Endothelial cell of umbilical vein (primary cell): ENCODE measurements at regions not wholly inside any gene's neighbourhood (a gene's known extent, or its start where the extent isn't known, plus 50 kb on each side); places are given as distances from the start of the nearest gene placed in this dataset.

Experiments used
- BruUV-seq: library from RNA; stranded (reverse); fragments of 400-500 nt; replicated peaks from 2 replicates; lab custom pipeline; 2021; lab: Mats Ljungman, UMichigan
- CTCF ChIA-PET: fragments of 300-600, 350-600 bp; sonication (Branson Sonifier 250); formaldehyde crosslinking; loops from one replicate; lab custom pipeline; 2021; ENCODE audit warnings: antibody characterized with exemption, inconsistent platforms; lab: Charles Lee
- POLR2A ChIA-PET: fragments of 300-600, 350-600 bp; sonication (Branson Sonifier 250); formaldehyde crosslinking; loops from one replicate; lab custom pipeline; 2021; ENCODE audit warnings: antibody characterized with exemption, inconsistent platforms; lab: Charles Lee
- DNase-seq: peaks from one replicate; pipeline ENCODE4 v3.0.0-alpha.2; 2011; ENCODE audit warnings: low read depth, low spot score
- FAIRE-seq: peaks from 2 replicates; lab custom pipeline; 2011; peaks lifted over from hg19 to GRCh38; lab: Jason Lieb, UNC
- H2AFZ ChIP-seq: 2 replicates; pipeline ENCODE4 v1.6.0; 2012; ENCODE audit warnings: low read depth, low read length, control low read depth, inconsistent platforms
- H3K27ac ChIP-seq: 2 replicates; pipeline ENCODE4 v1.5.1; 2011; ENCODE audit warnings: low read depth, mild to moderate bottlenecking, control low read depth, low read length, moderate library complexity; ENCODE audit not compliant: insufficient read depth
- H3K27me3 ChIP-seq, 2 experiments: 2 replicates each; pipeline versions ENCODE4 v1.6.0 to v1.6.1; 2011; ENCODE audit warnings: low read length in 2 of 2, mixed read lengths in 1 of 2; ENCODE audit not compliant: control insufficient read depth in 2 of 2, insufficient read depth in 2 of 2
- H3K36me3 ChIP-seq, 2 experiments: 2 replicates in 1 of 2; 3 replicates in 1 of 2; pipeline ENCODE4 v1.5.1; 2011; ENCODE audit warnings: low read length in 2 of 2, mild to moderate bottlenecking in 1 of 2, moderate library complexity in 1 of 2; ENCODE audit not compliant: control insufficient read depth in 2 of 2, insufficient read depth in 2 of 2; ENCODE audit errors: extremely low read depth in 1 of 2
- H3K4me1 ChIP-seq: 3 replicates; pipeline ENCODE4 v1.5.1; 2011; ENCODE audit warnings: mild to moderate bottlenecking, low read length; ENCODE audit not compliant: control insufficient read depth, insufficient read depth; ENCODE audit errors: extremely low read depth
- H3K4me2 ChIP-seq: 2 replicates; pipeline ENCODE4 v1.6.1; 2011; ENCODE audit warnings: low read length, control low read depth, mixed read lengths; ENCODE audit not compliant: insufficient read depth
- H3K4me3 ChIP-seq, 3 experiments: fragments of 200-600 bp in 1 of 3; sonication (generic), shearing (Covaris generic) in 1 of 3; replicated peaks in 1 of 3; 2 replicates each; pipeline ENCODE4 v1.5.1; 2011 to 2016; ENCODE audit warnings: control low read depth in 3 of 3, low read length in 3 of 3, mild to moderate bottlenecking in 2 of 3, inconsistent platforms in 1 of 3, low read depth in 1 of 3, moderate library complexity in 1 of 3; ENCODE audit not compliant: insufficient read depth in 1 of 3
- H3K79me2 ChIP-seq: 2 replicates; pipeline ENCODE4 v1.6.0; 2012; ENCODE audit warnings: low read length, inconsistent platforms; ENCODE audit not compliant: control insufficient read depth, insufficient read depth
- H3K9ac ChIP-seq: replicated peaks from 2 replicates; pipeline ENCODE3; 2011; ENCODE audit warnings: low read length, control low read depth; ENCODE audit not compliant: insufficient read depth; ENCODE audit errors: extremely low read depth
- H3K9me1 ChIP-seq: replicated peaks from 3 replicates; pipeline ENCODE4 v1.6.0; 2011; ENCODE audit warnings: mild to moderate bottlenecking, low read length; ENCODE audit not compliant: control insufficient read depth, insufficient read depth; ENCODE audit errors: extremely low read depth
- H3K9me3 ChIP-seq: replicated peaks from 2 replicates; pipeline ENCODE4 v1.5.1; 2012; ENCODE audit warnings: low read length, inconsistent platforms; ENCODE audit not compliant: control insufficient read depth, insufficient read depth
- H4K20me1 ChIP-seq: replicated peaks from 2 replicates; pipeline ENCODE3; 2011; ENCODE audit warnings: mild to moderate bottlenecking, low read length; ENCODE audit not compliant: control insufficient read depth, insufficient read depth; ENCODE audit errors: extremely low read depth
- EZH2 ChIP-seq: IDR thresholded peaks from 2 replicates; pipeline ENCODE4 v1.6.1; 2012; ENCODE audit warnings: borderline replicate concordance, low read depth, mild to moderate bottlenecking, moderate library complexity, low read length, inconsistent platforms; ENCODE audit not compliant: severe bottlenecking
- FOS ChIP-seq: IDR thresholded peaks from 2 replicates; pipeline ENCODE4 v1.6.1; 2011; ENCODE audit warnings: mild to moderate bottlenecking, low read length, moderate library complexity, borderline replicate concordance; ENCODE audit not compliant: insufficient read depth
- GATA2 ChIP-seq: IDR thresholded peaks from 2 replicates; pipeline ENCODE4 v1.7.0; 2011; ENCODE audit warnings: low read depth, mild to moderate bottlenecking, moderate library complexity, mixed read lengths, low read length; ENCODE audit not compliant: insufficient read length, insufficient read depth
- JUN ChIP-seq: IDR thresholded peaks from 2 replicates; pipeline ENCODE4 v1.6.1; 2011; ENCODE audit warnings: borderline replicate concordance, low read depth; ENCODE audit not compliant: insufficient read length, insufficient read depth
- MYC ChIP-seq: IDR thresholded peaks from one replicate; pipeline ENCODE4 v1.6.1; 2011; ENCODE audit warnings: mild to moderate bottlenecking, low read depth, low read length
- POLR2A ChIP-seq: IDR thresholded peaks from 2 replicates; pipeline ENCODE4 v1.6.1; 2012; ENCODE audit warnings: low read depth, mild to moderate bottlenecking, control low read depth, low read length
- POLR2AphosphoS5 ChIP-seq: IDR thresholded peaks from 2 replicates; pipeline ENCODE4 v1.6.1; 2012; ENCODE audit warnings: low read depth, mild to moderate bottlenecking, control low read depth, low read length, moderate library complexity; ENCODE audit not compliant: insufficient read depth
- dilution Hi-C: fragments of 300-500 bp; cut with MboI; formaldehyde crosslinking; loops from one replicate; pipeline ENCODE4 v1.15.0; 2019; ENCODE audit warnings: low sequenced_read_pairs; ENCODE audit not compliant: extremely low pct_ligation_motif_present
- intact Hi-C: fragments of 100-400 bp; cut with micrococcal nuclease; formaldehyde crosslinking; loops from one replicate; pipeline ENCODE4 v1.10.0; 2022
- TF ChIP-seq, protein P1 (sequence below): IDR thresholded peaks from 2 replicates; pipeline ENCODE4 v1.6.1; 2011; ENCODE audit not compliant: insufficient read depth, insufficient read length
- TF ChIP-seq, protein P2 (sequence below), 2 donors: IDR thresholded peaks; 1 replicate in 1 of 2; 2 replicates in 1 of 2; pipeline ENCODE4 v1.5.1; 2011; ENCODE audit warnings: low read length in 2 of 2, mild to moderate bottlenecking in 2 of 2, moderate library complexity in 2 of 2, control low read depth in 1 of 2, inconsistent platforms in 1 of 2, low read depth in 1 of 2; ENCODE audit not compliant: insufficient read depth in 1 of 2; ENCODE audit errors: extremely low read depth in 1 of 2

DNA sequence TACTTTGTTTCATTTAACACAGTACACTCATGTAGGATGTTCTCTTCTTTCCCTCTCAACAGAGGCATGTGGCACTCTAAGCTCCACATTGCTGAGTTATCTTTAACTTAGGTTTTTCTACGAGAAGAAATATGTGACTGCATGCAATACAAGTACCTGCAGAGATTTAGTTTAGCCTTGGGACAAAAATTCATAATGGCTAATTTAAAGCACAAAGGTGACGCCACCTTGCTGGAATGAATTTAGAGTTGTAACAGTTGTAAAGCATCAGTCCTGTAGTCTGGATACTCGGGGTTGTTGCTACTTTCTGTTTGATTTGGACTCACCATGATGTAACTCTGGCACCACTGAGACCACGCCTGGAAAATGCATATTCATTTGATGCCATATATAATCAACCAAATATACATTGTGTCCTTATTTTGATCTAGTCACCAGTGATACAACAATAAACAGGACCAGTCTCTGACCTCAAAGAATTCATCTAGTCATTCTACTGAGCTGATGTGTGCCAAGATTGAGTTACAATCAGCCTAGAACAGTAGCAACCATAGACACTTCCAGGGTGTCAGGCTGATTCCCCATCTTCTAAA lies 451.0 kb upstream of the ZFP42 start:
- intact Hi-C loops (no loop called here), dilution Hi-C loops (no loop called here)
- H2AFZ ChIP-seq = no peak overlapping the region
- ChIA-PET CTCF (no interaction called here), POLR2A (no interaction called here)
- H3K9me1 ChIP-seq = no peaks in the 10 kb centered on the region
- no peak overlapping the region for H3K4me3 ChIP-seq
- TF ChIP-seq POLR2A (no peak), MYC (no peak), EZH2 (no peak), GATA2 (no peak), JUN (no peak)
- no peaks in the 10 kb centered on the region for H3K4me1 ChIP-seq
- H3K4me2 ChIP-seq = no peak overlapping the region
- no peaks in the 10 kb centered on the region for H3K79me2 ChIP-seq
- no peak overlapping the region for H3K9ac ChIP-seq
- DNase-seq (no peak), FAIRE-seq (no peak)
- H4K20me1 ChIP-seq = no peaks in the 10 kb centered on the region
- no peaks in the 10 kb centered on the region for H3K27me3 ChIP-seq
- H3K36me3 ChIP-seq = no peaks in the 10 kb centered on the region
- no peak overlapping the region for H3K27ac ChIP-seq
- no peaks in the 10 kb centered on the region for H3K9me3 ChIP-seq
- no TSS peak for BruUV-seq

DNA sequence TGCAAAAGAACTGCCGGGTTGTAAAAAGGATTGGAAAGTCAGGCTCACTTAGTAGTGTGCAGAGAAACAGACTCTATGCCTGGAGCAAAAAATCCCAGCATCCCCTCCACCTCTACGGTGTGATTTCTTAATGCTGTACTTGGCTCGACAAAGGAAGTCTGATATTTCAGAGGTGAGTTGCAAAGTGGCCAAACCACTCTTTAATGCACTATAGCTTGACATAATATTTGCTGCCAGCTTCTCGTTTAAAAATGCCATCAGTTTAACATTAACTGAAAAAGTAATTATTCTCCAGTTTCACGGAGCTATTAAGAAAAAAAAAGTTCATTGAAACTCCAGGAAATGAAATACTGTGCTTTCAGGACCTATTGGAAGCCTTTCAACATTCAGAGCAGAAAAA lies 448.3 kb upstream of the ZFP42 start:
- Histone ChIP-seq H3K4me1 (no peaks in the 10 kb centered on the region), H3K9me1 (no peaks in the 10 kb centered on the region), H2AFZ (no peak overlapping the region), H3K9ac (no peak overlapping the region), H3K4me2 (no peak overlapping the region), H3K27ac (no peak overlapping the region), H3K9me3 (no peaks in the 10 kb centered on the region), H3K79me2 (no peaks in the 10 kb centered on the region), H3K36me3 (no peaks in the 10 kb centered on the region), H4K20me1 (no peaks in the 10 kb centered on the region), H3K27me3 (no peaks in the 10 kb centered on the region), H3K4me3 (no peak overlapping the region)
- TF ChIP-seq, protein P1, sequence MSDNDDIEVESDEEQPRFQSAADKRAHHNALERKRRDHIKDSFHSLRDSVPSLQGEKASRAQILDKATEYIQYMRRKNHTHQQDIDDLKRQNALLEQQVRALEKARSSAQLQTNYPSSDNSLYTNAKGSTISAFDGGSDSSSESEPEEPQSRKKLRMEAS = no peak
- TF ChIP-seq POLR2AphosphoS5 (no peak), EZH2 (no peak), MYC (no peak), FOS (no peak), POLR2A (no peak), JUN (no peak), GATA2 (no peak)
- TF ChIP-seq, protein P2, sequence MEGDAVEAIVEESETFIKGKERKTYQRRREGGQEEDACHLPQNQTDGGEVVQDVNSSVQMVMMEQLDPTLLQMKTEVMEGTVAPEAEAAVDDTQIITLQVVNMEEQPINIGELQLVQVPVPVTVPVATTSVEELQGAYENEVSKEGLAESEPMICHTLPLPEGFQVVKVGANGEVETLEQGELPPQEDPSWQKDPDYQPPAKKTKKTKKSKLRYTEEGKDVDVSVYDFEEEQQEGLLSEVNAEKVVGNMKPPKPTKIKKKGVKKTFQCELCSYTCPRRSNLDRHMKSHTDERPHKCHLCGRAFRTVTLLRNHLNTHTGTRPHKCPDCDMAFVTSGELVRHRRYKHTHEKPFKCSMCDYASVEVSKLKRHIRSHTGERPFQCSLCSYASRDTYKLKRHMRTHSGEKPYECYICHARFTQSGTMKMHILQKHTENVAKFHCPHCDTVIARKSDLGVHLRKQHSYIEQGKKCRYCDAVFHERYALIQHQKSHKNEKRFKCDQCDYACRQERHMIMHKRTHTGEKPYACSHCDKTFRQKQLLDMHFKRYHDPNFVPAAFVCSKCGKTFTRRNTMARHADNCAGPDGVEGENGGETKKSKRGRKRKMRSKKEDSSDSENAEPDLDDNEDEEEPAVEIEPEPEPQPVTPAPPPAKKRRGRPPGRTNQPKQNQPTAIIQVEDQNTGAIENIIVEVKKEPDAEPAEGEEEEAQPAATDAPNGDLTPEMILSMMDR (IDR thresholded peaks at IDR 0.05; ENCODE audit: extremely low read depth in 1 of 2, insufficient read depth in 1 of 2, low read depth in 1 of 2, low read length in 2 of 2) = no peak
- ChIA-PET POLR2A (no interaction called here), CTCF (no interaction called here)
- dilution Hi-C loops = no loop called here
- no TSS peak for BruUV-seq
- DNase-seq = no peak
- no peak for FAIRE-seq
- intact Hi-C loops = no loop called here
